Skeletal muscle tissue (tissue), 3 donors: ENCODE measurements at regions not wholly inside any gene's neighbourhood (a gene's known extent, or its start where the extent isn't known, plus 50 kb on each side); places are given as distances from the start of the nearest gene placed in this dataset.

ENCODE experiments used
- H3K27ac ChIP-seq: one replicate; pipeline ENCODE4 v1.7.0; 2013; ENCODE audit warnings: mild to moderate bottlenecking, low read depth, low read length, inconsistent platforms
- H3K27me3 ChIP-seq, 3 donors: one replicate each; pipeline ENCODE4 v1.7.0; 2013; ENCODE audit warnings: low read length in 3 of 3; ENCODE audit not compliant: control insufficient read depth in 3 of 3, insufficient read depth in 3 of 3
- H3K36me3 ChIP-seq, 3 donors: one replicate each; pipeline ENCODE4 v1.7.0; 2013; ENCODE audit warnings: low read length in 3 of 3; ENCODE audit not compliant: control insufficient read depth in 3 of 3, insufficient read depth in 3 of 3
- H3K4me1 ChIP-seq, 3 donors: one replicate each; pipeline ENCODE4 v1.7.0; 2013; ENCODE audit warnings: low read length in 3 of 3, mild to moderate bottlenecking in 3 of 3; ENCODE audit not compliant: control insufficient read depth in 3 of 3, insufficient read depth in 3 of 3
- H3K4me3 ChIP-seq, 3 donors: one replicate each; pipeline ENCODE4 v1.7.0; 2013; ENCODE audit warnings: low read length in 3 of 3
- H3K9ac ChIP-seq, 3 donors: one replicate each; pipeline ENCODE4 v1.7.0; 2013; ENCODE audit warnings: low read length in 3 of 3, mild to moderate bottlenecking in 3 of 3, moderate library complexity in 2 of 3, low read depth in 1 of 3
- H3K9me3 ChIP-seq, 3 donors: one replicate each; pipeline ENCODE4 v1.7.0; 2013; ENCODE audit warnings: low read length in 3 of 3; ENCODE audit not compliant: control insufficient read depth in 3 of 3
- donor health status: Osteomylitis.

DNA sequence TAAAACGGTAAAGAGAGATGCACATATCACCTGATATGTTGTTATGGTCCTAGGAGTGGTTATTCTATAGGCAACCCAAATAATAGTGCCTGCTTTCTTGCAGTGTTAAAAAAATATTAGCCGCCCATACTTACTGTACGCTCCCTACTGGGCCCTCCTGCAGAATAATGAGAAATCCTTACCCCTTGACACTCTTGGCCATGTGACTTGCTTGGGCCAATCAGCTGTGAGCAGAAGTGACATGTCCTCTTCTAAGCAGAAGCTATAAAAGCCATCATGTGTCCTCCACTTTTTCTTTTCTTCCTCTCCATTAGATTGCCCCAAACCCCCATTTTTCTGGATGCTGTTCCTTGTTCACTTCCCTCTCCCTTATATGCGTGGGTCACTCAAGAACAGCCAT is 90.5 kb upstream of the SPRED2 start:
- no peak overlapping the region for H3K4me3 ChIP-seq
- no peaks in the 10 kb centered on the region for H3K27me3 ChIP-seq
- H3K27ac ChIP-seq, result no peak overlapping the region
- H3K36me3 ChIP-seq, result no peaks in the 10 kb centered on the region
- H3K9me3 ChIP-seq, result no peaks in the 10 kb centered on the region
- no peak overlapping the region for H3K9ac ChIP-seq
- H3K4me1 ChIP-seq, result no peaks in the 10 kb centered on the region

DNA sequence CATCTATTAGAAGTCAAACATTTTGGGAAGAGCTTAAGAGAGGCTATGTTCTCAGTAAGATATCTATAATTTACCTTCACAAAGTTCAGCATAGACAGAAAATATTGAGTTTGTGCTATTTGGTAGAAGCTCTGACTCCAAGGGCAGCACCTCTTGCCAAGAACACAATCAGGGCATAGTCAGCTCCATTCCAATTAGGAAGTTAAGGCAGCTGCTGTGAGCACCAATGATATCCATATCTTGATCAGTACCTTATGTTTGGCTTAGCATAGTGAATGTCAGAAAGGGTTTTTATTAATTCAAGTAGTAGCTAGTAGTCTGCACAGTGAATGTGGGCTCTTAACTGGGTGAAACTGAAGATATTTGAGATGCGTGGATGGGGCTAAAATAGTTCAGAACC is 86.4 kb upstream of the SPRED2 start:
- H3K4me3 ChIP-seq, result no peak overlapping the region
- H3K27ac ChIP-seq, result no peak overlapping the region
- no peak overlapping the region for H3K9ac ChIP-seq
- peaks cover 0 to 3% (median 0%) of the 10 kb centered on the region in 3 donors for H3K4me1 ChIP-seq
- H3K36me3 ChIP-seq, result no peaks in the 10 kb centered on the region
- H3K9me3 ChIP-seq, result no peaks in the 10 kb centered on the region
- H3K27me3 ChIP-seq, result no peaks in the 10 kb centered on the region

DNA sequence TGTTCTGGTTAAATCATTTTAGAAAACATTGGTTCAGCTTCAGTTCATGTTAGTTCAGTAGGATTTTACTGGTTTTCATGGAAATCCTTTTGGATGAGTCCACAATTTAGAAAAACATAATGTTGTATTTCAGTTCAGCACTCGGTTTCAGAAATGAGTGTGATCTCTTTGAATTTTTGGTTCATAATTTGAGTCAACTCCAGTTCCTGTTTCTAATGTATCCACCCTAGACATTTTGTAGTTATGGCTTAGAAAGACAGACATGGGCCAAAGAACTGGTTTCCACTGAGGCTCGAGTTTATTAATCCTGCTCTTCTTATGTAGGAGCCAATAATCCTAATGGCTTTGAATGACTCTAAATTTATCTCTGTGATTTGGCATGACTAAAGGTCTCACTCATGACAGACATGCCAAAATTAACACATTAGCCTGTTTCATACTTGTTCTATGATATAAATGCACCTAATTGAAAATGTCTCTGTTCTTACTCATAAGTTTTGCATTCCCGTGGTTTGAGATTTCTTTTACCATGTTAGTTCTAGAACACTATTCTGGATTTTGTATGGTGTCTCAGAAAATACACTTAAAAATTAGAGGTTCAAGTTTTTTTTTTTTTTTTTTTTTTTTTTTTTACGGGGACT is 82.3 kb upstream of the SPRED2 start:
- no peaks in the 10 kb centered on the region for H3K9me3 ChIP-seq
- H3K36me3 ChIP-seq, result no peaks in the 10 kb centered on the region
- no peak overlapping the region for H3K9ac ChIP-seq
- no peak overlapping the region for H3K27ac ChIP-seq
- H3K4me3 ChIP-seq, result no peak overlapping the region
- peaks cover 0 to 3% (median 0%) of the 10 kb centered on the region in 3 donors for H3K4me1 ChIP-seq
- H3K27me3 ChIP-seq, result no peaks in the 10 kb centered on the region

DNA sequence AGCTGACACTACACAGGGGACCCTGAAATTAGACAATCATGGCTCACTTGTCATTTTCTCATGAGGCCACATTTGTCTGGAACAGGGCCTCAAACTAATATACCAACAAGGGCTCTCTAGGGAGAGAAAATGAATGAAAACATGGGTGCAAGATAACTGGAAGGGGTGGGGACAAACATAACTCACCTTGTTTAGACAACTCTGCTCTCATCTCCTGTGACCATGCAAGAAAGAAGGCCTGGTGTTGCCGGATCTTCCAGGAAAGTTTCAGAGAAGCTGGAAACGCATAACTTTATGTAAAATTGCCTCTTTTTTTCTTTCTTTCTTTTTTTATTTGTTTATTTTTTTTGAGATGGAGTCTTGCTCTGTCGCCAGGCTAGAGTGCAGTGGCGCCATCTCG is 80.4 kb upstream of the SPRED2 start:
- no peaks in the 10 kb centered on the region for H3K9me3 ChIP-seq
- H3K36me3 ChIP-seq, result no peaks in the 10 kb centered on the region
- H3K9ac ChIP-seq, result no peak overlapping the region
- no peaks in the 10 kb centered on the region for H3K27me3 ChIP-seq
- peaks cover 0 to 3% (median 0%) of the 10 kb centered on the region in 3 donors for H3K4me1 ChIP-seq
- no peak overlapping the region for H3K4me3 ChIP-seq
- no peak overlapping the region for H3K27ac ChIP-seq

DNA sequence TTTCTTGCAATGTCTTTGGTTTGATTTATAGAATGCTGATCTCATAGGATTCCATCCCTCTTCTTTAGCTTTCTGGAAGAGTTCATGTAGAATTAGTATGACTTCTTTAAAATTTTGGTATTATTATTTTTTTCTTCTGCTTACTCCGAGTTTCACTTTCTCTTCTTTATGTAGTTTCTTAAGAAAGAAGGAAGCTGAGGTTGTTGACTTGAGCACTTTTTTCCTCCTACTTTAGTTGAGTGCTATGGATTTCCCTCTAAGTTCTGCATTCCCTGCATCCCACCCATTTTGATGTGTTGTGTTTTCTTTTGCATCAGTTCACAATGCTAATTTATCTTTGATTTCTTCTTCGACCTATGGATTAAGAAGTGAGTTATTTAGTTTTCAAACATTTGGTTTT is 78.9 kb upstream of the SPRED2 start:
- no peak overlapping the region for H3K27ac ChIP-seq
- H3K9me3 ChIP-seq, result no peaks in the 10 kb centered on the region
- no peaks in the 10 kb centered on the region for H3K27me3 ChIP-seq
- no peaks in the 10 kb centered on the region for H3K36me3 ChIP-seq
- no peak overlapping the region for H3K9ac ChIP-seq
- H3K4me3 ChIP-seq, result no peak overlapping the region
- peaks cover 0 to 3% (median 0%) of the 10 kb centered on the region in 3 donors for H3K4me1 ChIP-seq

DNA sequence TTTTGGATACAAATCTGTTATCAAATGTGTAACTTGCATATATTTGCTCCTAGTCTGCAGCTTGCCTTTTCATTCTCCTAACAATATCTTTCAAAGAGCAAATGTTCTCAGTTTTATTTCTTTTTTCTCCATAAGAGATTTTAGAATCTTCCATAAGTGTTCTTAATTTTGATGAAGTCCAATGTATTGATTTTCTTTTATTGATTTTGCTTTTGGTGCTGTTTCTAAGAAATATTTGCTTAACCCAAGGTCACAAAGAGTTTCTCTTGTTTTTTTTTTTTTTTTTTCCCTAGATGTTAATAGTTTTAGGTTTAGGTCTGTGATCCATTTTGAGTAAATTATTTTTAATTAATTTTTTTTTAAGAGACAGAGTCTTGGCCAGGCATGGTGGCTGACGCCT is 75.8 kb upstream of the SPRED2 start:
- Histone ChIP-seq H3K36me3 (no peaks in the 10 kb centered on the region), H3K9me3 (no peaks in the 10 kb centered on the region)

DNA sequence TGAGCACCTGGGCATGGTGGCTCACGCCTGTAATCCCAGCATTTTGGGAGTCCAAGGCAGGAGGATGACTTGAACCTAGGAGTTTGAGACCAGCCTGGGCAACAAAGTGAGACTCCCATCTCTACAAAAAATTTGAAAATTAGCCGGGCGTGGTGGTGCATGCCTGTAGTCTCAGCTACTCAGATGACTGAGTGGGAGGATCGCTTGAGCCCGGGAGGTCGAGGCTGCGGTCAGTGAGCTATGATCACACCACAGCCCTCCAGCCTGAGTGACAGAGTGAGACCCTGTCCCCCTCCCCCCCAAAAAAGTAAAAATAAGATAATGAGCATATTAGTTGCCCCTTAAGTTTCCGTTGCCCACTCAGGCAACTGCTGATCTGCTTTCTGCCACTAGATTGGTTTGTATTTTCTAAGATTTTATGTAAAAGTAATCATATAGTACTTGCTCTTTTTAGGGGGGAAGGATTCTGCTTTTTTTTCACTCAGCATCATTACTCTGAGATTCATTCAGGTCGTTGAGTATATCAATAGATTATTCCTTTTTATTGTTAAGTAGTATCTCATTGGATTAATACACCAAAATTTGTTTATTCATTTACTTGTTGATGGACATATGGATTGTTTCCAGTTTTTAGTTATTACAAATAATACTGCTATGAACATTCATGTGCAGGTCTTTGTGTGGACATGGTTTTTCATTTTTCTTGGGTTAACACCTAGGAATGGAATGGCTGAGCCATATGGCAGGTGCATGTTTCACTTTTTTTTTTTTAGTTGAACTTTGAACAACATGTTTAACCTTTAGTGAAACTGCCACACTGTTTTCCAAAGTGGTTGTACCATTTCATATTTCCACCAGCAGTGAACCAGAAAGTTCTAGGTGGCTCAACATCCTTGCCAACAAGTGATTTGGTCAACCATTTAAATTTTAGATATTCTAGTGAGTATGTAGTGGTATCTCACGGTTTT is 75.0 kb upstream of the SPRED2 start:
- H3K27me3 ChIP-seq, result no peaks in the 10 kb centered on the region
- no peak overlapping the region for H3K4me3 ChIP-seq
- H3K36me3 ChIP-seq, result no peaks in the 10 kb centered on the region
- no peaks in the 10 kb centered on the region for H3K4me1 ChIP-seq
- no peak overlapping the region for H3K27ac ChIP-seq
- H3K9me3 ChIP-seq, result no peaks in the 10 kb centered on the region
- H3K9ac ChIP-seq, result no peak overlapping the region

More for the DNA sequence above, 75.8 kb upstream of the SPRED2 start:
- Histone ChIP-seq H3K4me3 (no peak overlapping the region), H3K4me1 (no peaks in the 10 kb centered on the region), H3K27me3 (no peaks in the 10 kb centered on the region), H3K9ac (no peak overlapping the region), H3K27ac (no peak overlapping the region)

DNA sequence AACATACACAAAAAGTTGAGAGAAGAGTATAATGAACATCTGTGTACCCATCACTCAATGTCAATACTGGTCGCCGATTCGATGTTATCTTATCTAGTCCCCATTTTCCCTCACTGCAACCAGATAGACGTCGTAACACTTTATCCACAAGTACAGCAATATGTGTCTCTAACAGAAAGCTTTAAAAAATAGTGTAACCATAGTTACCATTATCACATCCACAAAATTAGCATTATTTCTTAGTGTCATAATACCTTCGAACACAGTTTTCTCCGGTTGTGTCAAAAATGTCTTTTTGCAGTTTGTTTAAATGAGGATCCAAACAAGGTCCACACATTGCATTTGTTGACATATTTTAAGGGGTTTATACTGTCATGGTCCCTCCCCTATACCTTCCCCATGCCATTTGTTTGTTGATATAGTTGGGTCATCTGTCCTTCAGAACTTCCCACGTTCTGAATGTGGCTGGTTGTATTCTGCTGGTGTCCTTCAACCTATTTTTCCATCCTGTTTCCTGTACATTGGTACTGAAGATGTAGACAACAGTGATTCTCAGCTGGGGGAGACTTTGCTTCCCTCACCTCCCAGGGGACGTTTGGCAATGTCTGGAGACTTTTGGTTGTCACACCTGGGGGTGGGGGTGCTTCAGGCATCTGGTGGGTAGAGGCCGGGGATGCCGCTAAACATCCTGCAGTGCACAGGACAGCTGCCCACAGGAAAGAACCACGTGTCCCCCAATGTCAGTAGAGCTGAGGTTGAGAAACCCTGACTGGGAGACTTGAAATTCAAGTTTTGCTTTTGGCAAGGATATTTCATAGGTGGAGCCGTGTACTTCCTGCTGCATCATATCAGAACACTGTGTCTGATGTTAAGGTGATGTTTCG is 72.7 kb upstream of the SPRED2 start:
- Histone ChIP-seq H3K9ac (no peak overlapping the region), H3K4me1 (no peaks in the 10 kb centered on the region), H3K9me3 (no peaks in the 10 kb centered on the region), H3K4me3 (no peak overlapping the region), H3K36me3 (peaks cover 0 to 3% (median 0%) of the 10 kb centered on the region in 3 donors), H3K27ac (no peak overlapping the region), H3K27me3 (no peaks in the 10 kb centered on the region)

DNA sequence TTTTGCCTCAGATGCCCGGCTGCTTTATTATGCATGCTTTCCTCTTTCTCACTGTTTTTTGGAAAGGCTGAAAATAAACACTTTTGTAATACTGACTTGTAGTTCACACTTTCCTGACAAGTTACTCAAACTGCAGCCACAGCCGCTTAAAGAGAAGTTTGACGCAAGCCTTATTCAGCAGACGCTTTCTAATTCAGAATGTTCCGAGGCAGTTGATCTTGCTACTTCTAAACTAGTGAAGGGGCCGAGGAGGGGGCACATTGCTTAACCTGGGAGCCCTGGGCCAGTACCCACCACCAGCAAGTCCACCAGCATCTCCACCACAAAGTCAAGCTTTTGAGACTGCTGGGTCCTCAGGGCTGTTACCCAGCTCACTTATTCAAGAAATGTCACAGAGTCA is 71.8 kb upstream of the SPRED2 start:
- no peak overlapping the region for H3K9ac ChIP-seq
- no peak overlapping the region for H3K4me3 ChIP-seq
- no peaks in the 10 kb centered on the region for H3K27me3 ChIP-seq
- no peaks in the 10 kb centered on the region for H3K4me1 ChIP-seq
- peaks cover 0 to 3% (median 0%) of the 10 kb centered on the region in 3 donors for H3K36me3 ChIP-seq
- H3K27ac ChIP-seq, result no peak overlapping the region
- H3K9me3 ChIP-seq, result no peaks in the 10 kb centered on the region
